ENCODE measurements at regions not wholly inside any gene's neighbourhood (a gene's known extent, or its start where the extent isn't known, plus 50 kb on each side); places are given as distances from the start of the nearest gene placed in this dataset.
A peak's percentile ranks its signal among the peaks of the same experiment; 100 is the strongest.

DNA sequence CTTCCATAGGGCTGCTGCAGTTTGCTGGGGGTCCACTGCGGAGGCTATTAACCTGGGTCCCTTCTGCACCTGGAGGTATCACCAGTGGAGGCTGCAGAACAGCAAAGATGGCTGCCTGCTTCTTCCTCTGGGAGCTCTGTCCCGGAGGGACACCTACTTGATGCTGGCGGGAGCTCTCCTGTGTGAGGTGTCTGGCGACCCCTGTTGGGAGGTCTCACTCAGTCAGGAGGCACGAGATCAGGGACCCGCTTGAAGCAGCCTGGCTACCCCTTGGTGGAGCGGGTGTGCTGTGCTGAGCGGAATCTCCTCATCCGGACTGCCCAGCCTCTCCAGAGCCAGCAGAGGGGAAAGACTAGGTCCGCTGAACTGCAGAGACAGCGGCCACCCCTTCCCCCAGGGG, 56.0 kb upstream of the CTXND1 start:
- TF ChIP-seq REST (IDR thresholded peaks at IDR 0.05; ENCODE audit: low read depth) (no peak), NFIC (IDR thresholded peaks at IDR 0.05) (no peak), ZBTB7A (IDR thresholded peaks at IDR 0.05; ENCODE audit: low read depth) (no peak), EGR1 (IDR thresholded peaks at IDR 0.05) (no peak)

GRCh38 chr15:80309769-80310384, 57.9 kb upstream of the CTXND1 start:
- TF ChIP-seq YY1 (IDR thresholded peaks at IDR 0.05; ENCODE audit: low read depth) (no peak), RAD21 (IDR thresholded peaks at IDR 0.05; ENCODE audit: low read depth) (peak; percentile 64)

DNA sequence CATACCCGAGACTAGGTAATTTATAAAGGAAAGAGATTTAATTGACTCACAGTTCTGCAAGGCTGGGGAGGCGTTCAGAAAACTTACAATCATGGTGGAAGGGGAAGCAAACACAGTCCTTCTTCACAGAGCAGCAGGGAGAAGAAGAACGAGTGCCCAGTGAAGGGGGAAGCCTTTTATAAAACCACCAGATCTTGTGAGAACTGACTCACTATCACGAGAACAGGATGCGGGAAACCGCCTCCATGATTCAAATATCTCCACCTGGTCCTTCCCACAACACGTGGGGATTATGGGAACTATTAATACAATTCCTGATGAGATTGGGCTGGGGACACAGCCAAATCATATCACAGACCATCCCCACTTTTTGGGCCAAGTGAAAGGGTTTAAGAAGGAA, 58.8 kb upstream of the CTXND1 start:
- TF ChIP-seq CREB1 (IDR thresholded peaks at IDR 0.05; ENCODE audit: low read depth) (no peak), MAX (IDR thresholded peaks at IDR 0.05) (no peak), RAD21 (IDR thresholded peaks at IDR 0.05; ENCODE audit: low read depth) (no peak), EGR1 (IDR thresholded peaks at IDR 0.05) (no peak), TCF12 (IDR thresholded peaks at IDR 0.05; ENCODE audit: low read depth) (no peak)
- TF ChIP-seq, protein P1, sequence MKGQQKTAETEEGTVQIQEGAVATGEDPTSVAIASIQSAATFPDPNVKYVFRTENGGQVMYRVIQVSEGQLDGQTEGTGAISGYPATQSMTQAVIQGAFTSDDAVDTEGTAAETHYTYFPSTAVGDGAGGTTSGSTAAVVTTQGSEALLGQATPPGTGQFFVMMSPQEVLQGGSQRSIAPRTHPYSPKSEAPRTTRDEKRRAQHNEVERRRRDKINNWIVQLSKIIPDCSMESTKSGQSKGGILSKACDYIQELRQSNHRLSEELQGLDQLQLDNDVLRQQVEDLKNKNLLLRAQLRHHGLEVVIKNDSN (IDR thresholded peaks at IDR 0.05): no peak

DNA sequence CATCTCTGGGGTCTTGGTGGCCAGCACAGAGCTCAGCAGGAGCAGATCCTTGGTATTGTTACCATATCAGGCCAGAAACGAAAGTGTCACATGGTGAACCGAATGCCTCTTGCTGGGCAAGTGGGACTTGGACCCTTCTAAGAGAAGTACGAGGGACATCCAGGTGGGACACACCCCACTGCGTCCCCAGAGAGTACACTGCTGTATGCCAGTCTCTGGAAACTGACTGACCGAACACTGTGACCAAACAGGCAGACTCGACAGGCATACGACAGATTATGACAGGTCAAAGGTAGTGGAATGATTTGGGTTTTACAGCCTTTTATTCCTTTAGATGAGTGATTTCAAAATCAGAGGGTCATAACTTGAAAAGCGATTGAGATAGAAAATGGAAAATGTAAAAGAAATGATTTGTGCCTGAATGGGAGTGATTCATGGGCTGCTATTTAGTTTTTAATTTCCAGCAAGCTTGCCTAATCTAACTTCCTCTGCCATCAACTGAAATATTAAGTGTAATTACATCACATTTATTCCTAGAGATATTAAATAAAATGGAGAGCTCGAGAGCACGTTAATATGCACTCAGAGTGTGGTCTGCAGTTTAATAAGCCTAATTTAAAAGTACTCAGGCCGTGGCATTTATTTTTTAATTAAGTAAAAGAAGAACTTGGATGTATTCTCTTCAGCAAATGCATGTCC, 63.4 kb upstream of the CTXND1 start:
- TF ChIP-seq MAX (IDR thresholded peaks at IDR 0.05): no peak
- no peak for TF ChIP-seq YY1 (IDR thresholded peaks at IDR 0.05; ENCODE audit: low read depth)
- TF ChIP-seq EP300 (IDR thresholded peaks at IDR 0.05; ENCODE audit: borderline replicate concordance): no peak
- TF ChIP-seq ZBTB7A (IDR thresholded peaks at IDR 0.05; ENCODE audit: low read depth): no peak
- TF ChIP-seq TCF12 (IDR thresholded peaks at IDR 0.05; ENCODE audit: low read depth): no peak
- TF ChIP-seq TEAD4 (IDR thresholded peaks at IDR 0.05): no peak

DNA sequence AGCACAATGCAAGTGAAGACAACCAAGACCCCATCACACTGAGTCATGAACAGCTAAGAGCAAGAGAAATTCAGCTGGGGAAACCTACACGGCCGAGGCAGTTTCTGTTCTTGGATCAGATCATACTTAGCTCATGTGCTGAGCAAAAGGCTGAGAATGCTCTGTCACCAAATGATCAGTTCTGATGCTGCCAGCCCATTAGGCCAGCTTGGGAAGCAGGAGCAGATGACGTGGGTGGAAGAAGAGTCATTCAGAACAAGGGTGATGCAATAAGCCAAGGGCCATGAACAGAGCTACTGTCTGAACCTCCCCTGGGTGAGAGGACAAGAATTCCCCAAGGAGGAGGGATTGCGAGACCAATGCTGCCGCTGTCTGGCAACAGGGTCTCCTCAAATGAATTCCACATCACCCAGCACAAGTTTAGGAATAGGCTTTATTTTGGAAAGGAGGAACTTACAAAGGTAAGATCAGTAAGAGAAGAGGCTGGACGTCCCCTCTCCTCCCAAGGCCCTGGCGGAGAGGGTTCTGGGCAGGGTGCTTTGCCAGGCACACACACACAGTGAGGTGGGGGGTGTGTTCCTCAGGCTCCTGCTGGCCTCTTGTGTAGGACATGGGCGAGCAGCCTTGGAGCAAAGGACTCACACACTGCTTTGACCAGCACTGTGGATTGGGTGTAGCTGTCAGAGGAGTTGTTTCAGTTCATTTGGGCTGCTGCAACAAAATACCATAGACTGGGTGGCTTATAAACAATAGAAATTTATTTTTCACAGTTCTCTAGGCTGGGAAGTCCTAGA, 65.6 kb upstream of the CTXND1 start:
- TF ChIP-seq TCF12 (IDR thresholded peaks at IDR 0.05; ENCODE audit: low read depth): no peak
- no peak for TF ChIP-seq TAF1 (IDR thresholded peaks at IDR 0.05; ENCODE audit: low read depth)
- no peak for TF ChIP-seq RAD21 (IDR thresholded peaks at IDR 0.05; ENCODE audit: low read depth)
- no peak for TF ChIP-seq YY1 (IDR thresholded peaks at IDR 0.05; ENCODE audit: low read depth)
- TF ChIP-seq CREB1 (IDR thresholded peaks at IDR 0.05; ENCODE audit: low read depth): no peak
- TF ChIP-seq FOXM1 (IDR thresholded peaks at IDR 0.05; ENCODE audit: borderline replicate concordance, low read depth): no peak

- TF ChIP-seq TEAD4 (IDR thresholded peaks at IDR 0.05): no peak
These were observed 69.8 kb upstream of the CTXND1 start for GRCh38 chr15:80321853-80322252.

GRCh38 chr15:80323285-80323684, 71.3 kb upstream of the CTXND1 start:
- TF ChIP-seq TEAD4 (IDR thresholded peaks at IDR 0.05): 0 out of 2 replicates have a peak, but pooled peaks have one; percentile 25
- TF ChIP-seq, protein P1 (IDR thresholded peaks at IDR 0.05): no peak

DNA sequence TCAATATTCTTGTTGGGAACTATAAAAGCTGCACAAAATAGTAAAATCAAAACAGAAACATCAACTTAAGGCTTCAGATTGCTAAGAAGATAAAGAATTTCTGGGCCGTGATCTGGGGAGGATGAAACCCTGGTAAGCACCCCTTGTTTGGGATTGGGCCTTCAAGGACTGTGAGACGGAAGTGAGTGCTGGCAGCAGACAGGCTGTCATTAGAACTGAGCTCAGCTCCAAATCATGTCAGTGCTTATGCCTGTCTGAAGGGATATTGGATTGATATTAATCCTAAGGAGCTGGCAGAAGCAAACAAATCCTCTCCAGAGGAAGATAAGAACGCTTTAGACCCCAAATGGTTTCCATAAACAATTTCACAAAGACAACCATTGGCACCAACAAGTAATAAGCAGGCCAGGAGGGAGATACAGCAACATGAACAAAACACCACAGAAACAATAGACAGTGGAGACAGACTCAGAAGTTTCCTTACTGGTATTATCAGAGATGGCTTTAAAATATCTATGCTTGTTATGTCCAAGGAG, 72.6 kb upstream of the CTXND1 start:
- no peak for TF ChIP-seq ZBTB7A (IDR thresholded peaks at IDR 0.05; ENCODE audit: low read depth)
- TF ChIP-seq EP300 (IDR thresholded peaks at IDR 0.05; ENCODE audit: borderline replicate concordance): no peak
- TF ChIP-seq TEAD4 (IDR thresholded peaks at IDR 0.05): no peak
- no peak for TF ChIP-seq MAX (IDR thresholded peaks at IDR 0.05)
- TF ChIP-seq, protein P1 (IDR thresholded peaks at IDR 0.05): no peak
- TF ChIP-seq CREB1 (IDR thresholded peaks at IDR 0.05; ENCODE audit: low read depth): no peak
- no peak for TF ChIP-seq EGR1 (IDR thresholded peaks at IDR 0.05)
